Adrenal gland (tissue), 9 donors: ENCODE measurements at regions not wholly inside any gene's neighbourhood (a gene's known extent, or its start where the extent isn't known, plus 50 kb on each side); places are given as distances from the start of the nearest gene placed in this dataset.

ENCODE experiments used
- DNase-seq, 7 donors: peaks; one replicate each; pipeline ENCODE4 v3.0.0-alpha.2; 2019 to 2020
- H3K27ac ChIP-seq, 5 donors: fragments of 200-600 bp; sonication (generic) in 4 of 5; 1 replicate in 3 of 5; 2 replicates in 2 of 5; pipeline versions ENCODE4 v1.5.1 to v1.8.0; 2016 to 2020; ENCODE audit warnings: mild to moderate bottlenecking in 1 of 5
- H3K27me3 ChIP-seq: fragments of 200-600 bp; 2 replicates; pipeline ENCODE4 v1.8.0; 2021
- H3K36me3 ChIP-seq, 2 donors: fragments of 200-600 bp; replicated peaks in 1 of 2; 1 replicate in 1 of 2; 2 replicates in 1 of 2; pipeline versions ENCODE4 v1.5.1 to v1.8.0; 2018 to 2022
- H3K4me1 ChIP-seq, 2 donors: fragments of 200-600 bp; replicated peaks in 1 of 2; 1 replicate in 1 of 2; 2 replicates in 1 of 2; pipeline versions ENCODE4 v1.5.1 to v1.8.0; 2018 to 2021
- H3K4me3 ChIP-seq, 4 donors: fragments of 200-600 bp; sonication (generic) in 3 of 4; one replicate each; pipeline ENCODE4 v1.5.1; 2016 to 2018
- H3K9me3 ChIP-seq, 3 donors: fragments of 200-600 bp; sonication (generic) in 1 of 3; replicated peaks in 1 of 3; 1 replicate in 2 of 3; 2 replicates in 1 of 3; pipeline versions ENCODE4 v1.5.1 to v1.8.0; 2016 to 2021
- CTCF ChIP-seq, 6 experiments: fragments of 450-650 bp in 4 of 6; fragments of 200-600 bp in 2 of 6; sonication (generic) in 1 of 6; IDR thresholded peaks; 1 replicate in 5 of 6; 2 replicates in 1 of 6; pipeline versions ENCODE4 v1.5.1 to v1.8.0; 2016 to 2021; ENCODE audit warnings: antibody characterized with exemption in 6 of 6, mild to moderate bottlenecking in 2 of 6, moderate library complexity in 1 of 6
- POLR2A ChIP-seq, 2 donors: fragments of 450-650 bp; IDR thresholded peaks; one replicate each; pipeline ENCODE4 v1.6.1; 2017; ENCODE audit warnings: antibody characterized with exemption in 2 of 2, mild to moderate bottlenecking in 2 of 2, moderate library complexity in 1 of 2
- WGBS, 4 donors: extraction: QIAGEN DNeasy Blood & Tissue Kit in 2 of 4; methylation state at CpG; one replicate each; pipeline versions ENCODE4 v1.1.5 to v1.1.7; 2013 to 2017; 5-methylcytosine and 5-hydroxymethylcytosine counted together
- intact Hi-C, 2 donors: fragments of 100-400 bp; cut with DNase I; formaldehyde crosslinking; loops; one replicate each; pipeline versions ENCODE4 v1.14.1 to v1.15.0; 2022 to 2023
- donor health status: healthy with polysubstance abuse.
- donor health status: Bipolar disorder and iron deficiency.
- donor health status: DM: yes; HTN: yes; CAD: no.
- donor health status: DM: no; HTN: no; CAD: no.
- donor health status: DM: no; HTN: no; CAD: no.

GRCh38 chr7:10022957-10023356 is 950.7 kb upstream of the PHF14 start:
- H3K36me3 ChIP-seq, result no peaks in the 10 kb centered on the region
- H3K9me3 ChIP-seq, result no peaks in the 10 kb centered on the region
- H3K4me3 ChIP-seq, result no peak overlapping the region
- TF ChIP-seq POLR2A (IDR thresholded peaks at IDR 0.05) (no peak), CTCF (IDR thresholded peaks at IDR 0.05) (peak in 4 of 6 experiments; percentile 8 to 36 (median 18))
- H3K4me1 ChIP-seq, result no peaks in the 10 kb centered on the region
- intact Hi-C loops, result no loop called here
- 27 to 37% (median 31%) methylated on average over 2 of the region's 2 CpGs for WGBS, 4 donors
- peak in 2 of 7 donors; percentile 7 to 13 for DNase-seq
- H3K27ac ChIP-seq, result no peak overlapping the region
- H3K27me3 ChIP-seq, result no peaks in the 10 kb centered on the region

- DNase-seq, result no peak
- no peak overlapping the region for H3K27ac ChIP-seq
- no peaks in the 10 kb centered on the region for H3K27me3 ChIP-seq
- no peaks in the 10 kb centered on the region for H3K36me3 ChIP-seq
- no peak overlapping the region for H3K4me3 ChIP-seq
- no peaks in the 10 kb centered on the region for H3K9me3 ChIP-seq
- intact Hi-C loops, result no loop called here
- 72 to 78% (median 74%) methylated on average over 5 of the region's 5 CpGs for WGBS, 4 donors
- TF ChIP-seq CTCF (IDR thresholded peaks at IDR 0.05) (no peak), POLR2A (IDR thresholded peaks at IDR 0.05) (no peak)
- no peaks in the 10 kb centered on the region for H3K4me1 ChIP-seq
Measured at GRCh38 chr7:10034843-10035556, 938.7 kb upstream of the PHF14 start.

GRCh38 chr7:10036693-10037092 is 937.0 kb upstream of the PHF14 start:
- H3K9me3 ChIP-seq, result no peaks in the 10 kb centered on the region
- no peak for TF ChIP-seq POLR2A (IDR thresholded peaks at IDR 0.05)
- no peak for TF ChIP-seq CTCF (IDR thresholded peaks at IDR 0.05)

GRCh38 chr7:10038351-10038750 is 935.3 kb upstream of the PHF14 start:
- no peak for DNase-seq
- intact Hi-C loops, result no loop called here
- H3K9me3 ChIP-seq, result no peaks in the 10 kb centered on the region
- TF ChIP-seq POLR2A (IDR thresholded peaks at IDR 0.05), result no peak
- TF ChIP-seq CTCF (IDR thresholded peaks at IDR 0.05), result no peak
- H3K36me3 ChIP-seq, result no peaks in the 10 kb centered on the region
- H3K4me1 ChIP-seq, result no peaks in the 10 kb centered on the region
- no peak overlapping the region for H3K27ac ChIP-seq
- 77 to 86% (median 81%) methylated on average over 1 of the region's 1 CpG for WGBS, 4 donors
- no peaks in the 10 kb centered on the region for H3K27me3 ChIP-seq
- H3K4me3 ChIP-seq, result no peak overlapping the region

More at GRCh38 chr7:10036693-10037092, 937.0 kb upstream of the PHF14 start:
- Histone ChIP-seq H3K4me3 (no peak overlapping the region), H3K27ac (no peak overlapping the region), H3K4me1 (no peaks in the 10 kb centered on the region), H3K27me3 (no peaks in the 10 kb centered on the region), H3K36me3 (no peaks in the 10 kb centered on the region)
- DNase-seq, result no peak
- intact Hi-C loops, result no loop called here
- 66 to 75% (median 71%) methylated on average over 2 of the region's 2 CpGs for WGBS, 4 donors
